ENCODE measurements at regions not wholly inside any gene's neighbourhood (a gene's known extent, or its start where the extent isn't known, plus 50 kb on each side); places are given as distances from the start of the nearest gene placed in this dataset.
"Not testable (repeated sequence)": the region's sequence is repeated elsewhere in the genome, so short reads cannot be mapped to it uniquely, and the experiment has no call there.

- H4K5ac ChIP-seq (ENCODE audit: insufficient read length, low read depth, low read length); H3K27me3 ChIP-seq (replicated peaks in 1 of 4; ENCODE audit: control insufficient read depth in 3 of 4, extremely low read depth in 1 of 4, insufficient read depth in 3 of 4, low read length in 3 of 4); H2AFZ ChIP-seq (ENCODE audit: low read length); H3K23me2 ChIP-seq (ENCODE audit: low read depth, low read length); H3K4me1 ChIP-seq (replicated peaks in 1 of 4; ENCODE audit: control insufficient read depth in 3 of 4, insufficient read depth in 4 of 4, low read length in 3 of 4); H2BK120ac ChIP-seq (replicated peaks; ENCODE audit: low read depth, low read length); H3K14ac ChIP-seq (ENCODE audit: insufficient read length); CTCF ChIA-PET (ENCODE audit: partially characterized antibody); FAIRE-seq; H3K23ac ChIP-seq (ENCODE audit: insufficient read length); H2BK12ac ChIP-seq (ENCODE audit: low read depth, low read length); H3K27ac ChIP-seq (ENCODE audit: low read depth, low read length); H2AK5ac ChIP-seq (ENCODE audit: low read depth, low read length); H4K91ac ChIP-seq (replicated peaks; ENCODE audit: insufficient read length, low read length); DNase-seq (ENCODE audit: low read depth in 1 of 2, low spot score in 2 of 2); H3K9ac ChIP-seq (replicated peaks in 1 of 4; ENCODE audit: extremely low read depth in 1 of 4, low read depth in 3 of 4, low read length in 3 of 4); H3K4me2 ChIP-seq (ENCODE audit: insufficient read depth in 1 of 2, low read depth in 2 of 2, low read length in 2 of 2); H3K36me3 ChIP-seq (ENCODE audit: control insufficient read depth in 2 of 4, insufficient read depth in 4 of 4, low read length in 3 of 4); H2BK15ac ChIP-seq (ENCODE audit: low read length); H2BK5ac ChIP-seq (ENCODE audit: low read depth, low read length); H3K4me3 ChIP-seq (ENCODE audit: extremely low read depth in 1 of 4, insufficient read depth in 2 of 4, low read depth in 3 of 4, low read length in 4 of 4); H4K20me1 ChIP-seq (replicated peaks in 1 of 2; ENCODE audit: control insufficient read depth in 1 of 2, insufficient read depth in 2 of 2, low read length in 2 of 2); H3K4ac ChIP-seq (replicated peaks; ENCODE audit: insufficient read length, low read depth, low read length); H3K56ac ChIP-seq (replicated peaks; ENCODE audit: insufficient read length, low read depth, low read length); H3K79me1 ChIP-seq (ENCODE audit: low read depth, low read length); H3K79me2 ChIP-seq (ENCODE audit: control insufficient read depth in 1 of 2, insufficient read depth in 2 of 2, low read length in 2 of 2); H3K18ac ChIP-seq (ENCODE audit: extremely low read depth, low read length); H2BK20ac ChIP-seq (ENCODE audit: low read length); POLR2A ChIA-PET (ENCODE audit: partially characterized antibody); H4K8ac ChIP-seq (ENCODE audit: extremely low read depth, insufficient read depth, low read length): not testable (repeated sequence)
- 56% methylated on average over 4 of the region's 4 CpGs; no CpG with 5 or more reads in 1 of the 2 experiments for WGBS, 2 experiments (ENCODE audit: extremely low coverage in 1 of 2, insufficient coverage in 1 of 2, insufficient read length in 1 of 2, insufficient replicate concordance in 2 of 2, low coverage in 1 of 2, low lambda C conversion rate in 2 of 2, missing lambda C conversion rate in 1 of 2)
- peaks cover 3 to 38% of the 10 kb centered on the region in 2 experiments; a peak in 3 of 4 replicates for H3K9me3 ChIP-seq (ENCODE audit: insufficient read depth in 2 of 2, low read depth in 1 of 2, low read length in 1 of 2)
Measured at GRCh38 chr18:14225286-14225679, 93.0 kb upstream of the ZNF519 start.

GRCh38 chr18:14224551-14225285 is 92.5 kb upstream of the ZNF519 start:
- H3K79me1 ChIP-seq (ENCODE audit: low read depth, low read length); H2BK120ac ChIP-seq (replicated peaks; ENCODE audit: low read depth, low read length); H3K4me2 ChIP-seq (ENCODE audit: insufficient read depth in 1 of 2, low read depth in 2 of 2, low read length in 2 of 2); H3K27me3 ChIP-seq (replicated peaks in 1 of 4; ENCODE audit: control insufficient read depth in 3 of 4, extremely low read depth in 1 of 4, insufficient read depth in 3 of 4, low read length in 3 of 4); H3K4me1 ChIP-seq (replicated peaks in 1 of 4; ENCODE audit: control insufficient read depth in 3 of 4, insufficient read depth in 4 of 4, low read length in 3 of 4); POLR2A ChIA-PET (ENCODE audit: partially characterized antibody); H3K36me3 ChIP-seq (ENCODE audit: control insufficient read depth in 2 of 4, insufficient read depth in 4 of 4, low read length in 3 of 4); H4K8ac ChIP-seq (ENCODE audit: extremely low read depth, insufficient read depth, low read length); H2BK12ac ChIP-seq (ENCODE audit: low read depth, low read length); H2AK5ac ChIP-seq (ENCODE audit: low read depth, low read length); H3K27ac ChIP-seq (ENCODE audit: low read depth, low read length); H4K91ac ChIP-seq (replicated peaks; ENCODE audit: insufficient read length, low read length); H2AFZ ChIP-seq (ENCODE audit: low read length); H2BK15ac ChIP-seq (ENCODE audit: low read length); H3K23me2 ChIP-seq (ENCODE audit: low read depth, low read length); H3K18ac ChIP-seq (ENCODE audit: extremely low read depth, low read length); H3K4me3 ChIP-seq (ENCODE audit: extremely low read depth in 1 of 4, insufficient read depth in 2 of 4, low read depth in 3 of 4, low read length in 4 of 4); DNase-seq (ENCODE audit: low read depth in 1 of 2, low spot score in 2 of 2); H3K9ac ChIP-seq (replicated peaks in 1 of 4; ENCODE audit: extremely low read depth in 1 of 4, low read depth in 3 of 4, low read length in 3 of 4); H3K4ac ChIP-seq (replicated peaks; ENCODE audit: insufficient read length, low read depth, low read length); H2BK20ac ChIP-seq (ENCODE audit: low read length); H3K79me2 ChIP-seq (ENCODE audit: control insufficient read depth in 1 of 2, insufficient read depth in 2 of 2, low read length in 2 of 2); H4K20me1 ChIP-seq (replicated peaks in 1 of 2; ENCODE audit: control insufficient read depth in 1 of 2, insufficient read depth in 2 of 2, low read length in 2 of 2); H3K14ac ChIP-seq (ENCODE audit: insufficient read length); H2BK5ac ChIP-seq (ENCODE audit: low read depth, low read length); H3K56ac ChIP-seq (replicated peaks; ENCODE audit: insufficient read length, low read depth, low read length); FAIRE-seq; CTCF ChIA-PET (ENCODE audit: partially characterized antibody); H3K23ac ChIP-seq (ENCODE audit: insufficient read length); H4K5ac ChIP-seq (ENCODE audit: insufficient read length, low read depth, low read length): not testable (repeated sequence)
- peaks cover 3 to 38% of the 10 kb centered on the region in 2 experiments; a peak in 3 of 4 replicates for H3K9me3 ChIP-seq (ENCODE audit: insufficient read depth in 2 of 2, low read depth in 1 of 2, low read length in 1 of 2)
- 96% methylated on average over 13 of the region's 27 CpGs; no CpG with 5 or more reads in 1 of the 2 experiments for WGBS, 2 experiments (ENCODE audit: extremely low coverage in 1 of 2, insufficient coverage in 1 of 2, insufficient read length in 1 of 2, insufficient replicate concordance in 2 of 2, low coverage in 1 of 2, low lambda C conversion rate in 2 of 2, missing lambda C conversion rate in 1 of 2)

Data from H1 (cell line).